Vagina (tissue), 2 donors: ENCODE measurements at regions not wholly inside any gene's neighbourhood (a gene's known extent, or its start where the extent isn't known, plus 50 kb on each side); places are given as distances from the start of the nearest gene placed in this dataset.

ENCODE experiments used
- DNase-seq, 2 donors: peaks; one replicate each; pipeline ENCODE4 v3.0.0-alpha.2; 2017; ENCODE audit errors: extremely low spot score in 2 of 2
- H3K27ac ChIP-seq: fragments of 200-600 bp; sonication (generic); one replicate; pipeline ENCODE4 v1.5.1; 2019
- H3K27me3 ChIP-seq: fragments of 200-600 bp; sonication (generic); one replicate; pipeline ENCODE4 v1.5.1; 2019
- H3K36me3 ChIP-seq, 2 donors: fragments of 200-600 bp; sonication (generic); one replicate each; pipeline ENCODE4 v1.5.1; 2017 to 2019
- H3K4me1 ChIP-seq: fragments of 200-600 bp; sonication (generic); one replicate; pipeline ENCODE4 v1.5.1; 2019
- H3K4me3 ChIP-seq, 2 donors: fragments of 200-600 bp; sonication (generic); 1 replicate in 1 of 2; 2 replicates in 1 of 2; pipeline ENCODE4 v1.5.1; 2016 to 2019
- H3K9me3 ChIP-seq: fragments of 200-600 bp; sonication (generic); one replicate; pipeline ENCODE4 v1.5.1; 2019
- POLR2A ChIP-seq, 2 donors: fragments of 450-650 bp; IDR thresholded peaks; one replicate each; pipeline ENCODE4 v1.6.1; 2017; ENCODE audit warnings: antibody characterized with exemption in 2 of 2, mild to moderate bottlenecking in 2 of 2, moderate library complexity in 2 of 2
- POLR2AphosphoS5 ChIP-seq, 2 donors: sonication (generic); formaldehyde crosslinking; IDR thresholded peaks; one replicate each; pipeline ENCODE4 v1.9.0; 2017; ENCODE audit warnings: antibody characterized with exemption in 2 of 2, mild to moderate bottlenecking in 2 of 2, low read depth in 1 of 2; ENCODE audit not compliant: insufficient read depth in 1 of 2
- intact Hi-C: fragments of 100-400 bp; cut with DNase I; formaldehyde crosslinking; loops from one replicate; pipeline ENCODE4 v1.15.1; 2023
- TF ChIP-seq, protein P1 (sequence below), 3 experiments: fragments of 450-650 bp in 2 of 3; fragments of 200-600 bp in 1 of 3; sonication (generic) in 1 of 3; IDR thresholded peaks; one replicate each; pipeline ENCODE4 v1.5.1; 2017 to 2019; ENCODE audit warnings: antibody characterized with exemption in 3 of 3, mild to moderate bottlenecking in 2 of 3, moderate library complexity in 2 of 3

DNA sequence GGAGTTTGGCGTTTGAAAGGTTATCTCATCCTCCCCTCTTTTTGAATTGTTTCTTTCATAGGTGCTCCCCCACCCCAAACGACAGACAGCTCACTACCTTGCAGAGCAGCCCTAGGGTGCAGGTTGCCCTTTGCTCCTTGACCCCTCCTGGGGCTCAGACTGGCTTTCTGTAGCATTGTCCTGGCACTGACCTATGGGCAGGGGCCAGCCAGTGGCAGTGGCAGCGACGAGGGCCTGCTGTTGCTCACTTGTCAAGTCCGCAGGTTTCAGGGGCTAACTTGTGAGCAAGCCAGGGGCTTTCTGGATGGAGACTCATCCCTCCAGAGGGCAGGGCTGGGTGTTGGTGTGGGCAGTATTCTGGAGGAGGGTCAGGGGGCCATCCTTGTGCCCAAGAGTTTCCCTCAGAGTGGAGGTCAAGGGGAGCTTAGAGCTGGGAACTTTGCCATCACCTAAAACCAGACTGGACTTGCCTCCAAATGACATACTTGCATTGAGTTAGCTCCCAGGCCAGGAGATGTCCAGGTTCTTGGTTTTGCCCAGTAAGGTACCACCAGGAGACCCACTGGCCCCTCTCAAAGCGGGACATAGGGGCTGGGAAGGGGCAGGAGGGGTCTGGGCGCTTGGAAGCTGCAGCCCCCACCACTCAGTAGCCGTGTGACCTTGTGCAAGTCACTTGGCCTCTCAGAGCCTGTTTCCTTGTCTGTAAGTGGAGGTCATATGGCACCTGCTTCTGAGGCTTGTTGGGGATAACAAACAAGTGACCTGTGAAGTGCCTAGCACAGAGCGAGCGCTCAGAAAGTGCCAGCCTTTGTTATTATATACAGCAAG lies 53.5 kb upstream of the CDKN2AIPNL start:
- H3K36me3 ChIP-seq: no peaks in the 10 kb centered on the region
- no peaks in the 10 kb centered on the region for H3K27me3 ChIP-seq
- DNase-seq: peak in 1 of 2 donors; percentile 86
- peak overlapping the region; percentile 96 for H3K27ac ChIP-seq
- H3K4me3 ChIP-seq: peak overlapping the region; percentile 53 to 61
- H3K4me1 ChIP-seq: peaks cover 23% of the 10 kb centered on the region
- no peak for TF ChIP-seq POLR2A (IDR thresholded peaks at IDR 0.05)
- no peak for TF ChIP-seq POLR2AphosphoS5 (IDR thresholded peaks at IDR 0.05; ENCODE audit: insufficient read depth in 1 of 2, low read depth in 1 of 2)
- TF ChIP-seq, protein P1, sequence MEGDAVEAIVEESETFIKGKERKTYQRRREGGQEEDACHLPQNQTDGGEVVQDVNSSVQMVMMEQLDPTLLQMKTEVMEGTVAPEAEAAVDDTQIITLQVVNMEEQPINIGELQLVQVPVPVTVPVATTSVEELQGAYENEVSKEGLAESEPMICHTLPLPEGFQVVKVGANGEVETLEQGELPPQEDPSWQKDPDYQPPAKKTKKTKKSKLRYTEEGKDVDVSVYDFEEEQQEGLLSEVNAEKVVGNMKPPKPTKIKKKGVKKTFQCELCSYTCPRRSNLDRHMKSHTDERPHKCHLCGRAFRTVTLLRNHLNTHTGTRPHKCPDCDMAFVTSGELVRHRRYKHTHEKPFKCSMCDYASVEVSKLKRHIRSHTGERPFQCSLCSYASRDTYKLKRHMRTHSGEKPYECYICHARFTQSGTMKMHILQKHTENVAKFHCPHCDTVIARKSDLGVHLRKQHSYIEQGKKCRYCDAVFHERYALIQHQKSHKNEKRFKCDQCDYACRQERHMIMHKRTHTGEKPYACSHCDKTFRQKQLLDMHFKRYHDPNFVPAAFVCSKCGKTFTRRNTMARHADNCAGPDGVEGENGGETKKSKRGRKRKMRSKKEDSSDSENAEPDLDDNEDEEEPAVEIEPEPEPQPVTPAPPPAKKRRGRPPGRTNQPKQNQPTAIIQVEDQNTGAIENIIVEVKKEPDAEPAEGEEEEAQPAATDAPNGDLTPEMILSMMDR (IDR thresholded peaks at IDR 0.05): no peak
- intact Hi-C loops: loop anchor here (5.0 kb wide), 1 partner anchor 47 kb away; no protein-coding TSS in a partner anchor
- H3K9me3 ChIP-seq: no peaks in the 10 kb centered on the region

DNA sequence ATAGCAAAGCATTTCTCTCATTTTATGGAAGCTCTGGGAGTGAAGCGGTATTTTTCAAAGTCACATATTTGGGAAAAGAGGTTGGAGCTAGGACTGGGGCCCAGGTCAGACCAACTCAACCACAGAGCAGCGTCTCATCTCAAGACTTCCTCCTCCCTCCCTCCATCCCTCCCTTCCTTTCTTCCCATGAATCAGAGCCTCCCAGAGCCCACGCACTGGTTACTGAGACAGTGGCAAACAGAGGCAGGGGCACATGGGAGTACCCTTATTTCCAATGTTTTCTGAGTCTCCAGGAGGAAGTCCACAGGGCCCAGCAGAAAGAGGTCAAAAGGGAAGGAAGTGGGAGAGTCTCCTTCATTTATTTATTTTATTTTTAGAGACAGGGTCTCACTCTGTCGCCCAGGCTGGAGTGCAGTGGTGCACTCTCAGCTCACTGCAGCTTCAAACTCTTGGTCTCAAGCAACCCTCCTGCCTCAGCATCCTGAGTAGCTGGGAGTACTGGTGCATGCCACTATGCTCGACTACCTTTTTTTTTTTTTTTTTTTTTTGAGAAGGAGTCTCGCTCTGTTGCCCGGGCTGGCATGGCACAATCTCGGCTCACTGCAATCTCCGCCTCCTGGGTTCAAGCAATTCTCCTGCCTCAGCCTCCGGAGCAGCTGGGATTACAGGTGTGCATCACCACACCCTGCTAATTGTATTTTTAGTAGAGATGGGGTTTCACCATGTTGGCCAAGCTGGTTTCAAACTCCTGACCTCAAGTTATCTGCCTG lies 52.5 kb upstream of the CDKN2AIPNL start:
- Histone ChIP-seq H3K4me3 (no peak overlapping the region), H3K9me3 (no peaks in the 10 kb centered on the region), H3K4me1 (peaks cover 26% of the 10 kb centered on the region), H3K36me3 (no peaks in the 10 kb centered on the region), H3K27ac (peak overlapping the region; percentile 96), H3K27me3 (no peaks in the 10 kb centered on the region)
- peak in 1 of 2 donors; percentile 74 for DNase-seq
- intact Hi-C loops: no loop called here
- TF ChIP-seq POLR2A (IDR thresholded peaks at IDR 0.05): no peak
- TF ChIP-seq, protein P1 (IDR thresholded peaks at IDR 0.05): no peak
- TF ChIP-seq POLR2AphosphoS5 (IDR thresholded peaks at IDR 0.05; ENCODE audit: insufficient read depth in 1 of 2, low read depth in 1 of 2): no peak

- H3K36me3 ChIP-seq: no peaks in the 10 kb centered on the region
- TF ChIP-seq POLR2AphosphoS5 (IDR thresholded peaks at IDR 0.05; ENCODE audit: insufficient read depth in 1 of 2, low read depth in 1 of 2) (no peak), POLR2A (IDR thresholded peaks at IDR 0.05) (no peak)
- TF ChIP-seq, protein P1 (IDR thresholded peaks at IDR 0.05): no peak
- DNase-seq: no peak
- H3K4me3 ChIP-seq: no peak overlapping the region
- H3K9me3 ChIP-seq: no peaks in the 10 kb centered on the region
- no peaks in the 10 kb centered on the region for H3K27me3 ChIP-seq
- no peak overlapping the region for H3K27ac ChIP-seq
- intact Hi-C loops: no loop called here
- H3K4me1 ChIP-seq: peaks cover 34% of the 10 kb centered on the region
Observed at GRCh38 chr5:134463176-134463720, 51.6 kb upstream of the CDKN2AIPNL start.

GRCh38 chr5:134462761-134463160 lies 51.1 kb upstream of the CDKN2AIPNL start:
- DNase-seq: no peak
- TF ChIP-seq, protein P1 (IDR thresholded peaks at IDR 0.05): no peak
- TF ChIP-seq POLR2AphosphoS5 (IDR thresholded peaks at IDR 0.05; ENCODE audit: insufficient read depth in 1 of 2, low read depth in 1 of 2) (no peak), POLR2A (IDR thresholded peaks at IDR 0.05) (no peak)
- H3K27ac ChIP-seq: no peak overlapping the region
- no peaks in the 10 kb centered on the region for H3K36me3 ChIP-seq
- peaks cover 33% of the 10 kb centered on the region for H3K4me1 ChIP-seq
- no peaks in the 10 kb centered on the region for H3K27me3 ChIP-seq
- intact Hi-C loops: no loop called here
- no peak overlapping the region for H3K4me3 ChIP-seq
- H3K9me3 ChIP-seq: no peaks in the 10 kb centered on the region
